ENCODE measurements at regions not wholly inside any gene's neighbourhood (a gene's known extent, or its start where the extent isn't known, plus 50 kb on each side); places are given as distances from the start of the nearest gene placed in this dataset.
"Not testable (repeated sequence)": the region's sequence is repeated elsewhere in the genome, so short reads cannot be mapped to it uniquely, and the experiment has no call there.

DNA sequence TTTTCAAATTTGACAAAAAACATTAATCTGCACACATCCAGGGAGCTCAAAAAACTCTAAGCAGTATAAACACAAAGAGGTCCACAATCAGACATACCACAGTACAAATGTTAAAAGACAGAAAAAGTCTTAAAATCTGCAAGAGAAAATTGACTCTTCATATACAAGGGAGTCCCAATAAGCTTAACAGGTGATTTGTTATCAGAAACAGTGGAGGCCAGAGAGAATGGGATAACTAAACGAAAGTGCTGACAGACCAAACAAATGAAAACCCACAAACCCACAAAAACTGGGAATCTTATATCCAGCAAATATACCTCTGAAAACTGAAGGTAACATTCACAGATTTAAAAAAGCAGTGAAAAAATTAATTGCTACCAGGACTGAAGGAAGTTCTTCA is 182.0 kb upstream of the PAQR3 start:
- no peaks in the 10 kb centered on the region for H3K36me3 ChIP-seq (replicated peaks in 1 of 2; ENCODE audit: control extremely low read depth in 1 of 2, control insufficient read depth in 1 of 2, extremely low read depth in 1 of 2, insufficient read depth in 2 of 2, low read length in 1 of 2)
- no peaks in the 10 kb centered on the region for H3K4me1 ChIP-seq (ENCODE audit: control insufficient read depth in 2 of 2, insufficient read depth in 2 of 2, low read length in 2 of 2)
- Mint-ChIP-seq H3K27ac (no peak overlapping the region), H3K27me3 (no peaks in the 10 kb centered on the region), H3K9me3 (ENCODE audit: insufficient read depth) (peaks cover 30% of the 10 kb centered on the region), H3K4me1 (no peaks in the 10 kb centered on the region), H3K4me3 (no peak overlapping the region)
- H2AFZ ChIP-seq (ENCODE audit: insufficient read depth, low read depth, low read length, poor library complexity, severe bottlenecking): no peak overlapping the region
- ChIA-PET CTCF (no interaction called here), POLR2A (no interaction called here)
- WGBS (ENCODE audit: insufficient coverage): no CpG with 5 or more reads among the region's 1 CpG
- peaks cover 1 to 14% (median 13%) of the 10 kb centered on the region in 3 donors for H3K9me3 ChIP-seq (ENCODE audit: control extremely low read depth in 1 of 3, control insufficient read depth in 2 of 3, insufficient read depth in 1 of 3, low read length in 2 of 3)
- intact Hi-C loops (cut with micrococcal nuclease): no loop called here
- no peak for TF ChIP-seq EZH2 (IDR thresholded peaks at IDR 0.05; ENCODE audit: borderline replicate concordance, insufficient read depth, low read depth, low read length, poor library complexity, severe bottlenecking)
- TF ChIP-seq, protein P1, sequence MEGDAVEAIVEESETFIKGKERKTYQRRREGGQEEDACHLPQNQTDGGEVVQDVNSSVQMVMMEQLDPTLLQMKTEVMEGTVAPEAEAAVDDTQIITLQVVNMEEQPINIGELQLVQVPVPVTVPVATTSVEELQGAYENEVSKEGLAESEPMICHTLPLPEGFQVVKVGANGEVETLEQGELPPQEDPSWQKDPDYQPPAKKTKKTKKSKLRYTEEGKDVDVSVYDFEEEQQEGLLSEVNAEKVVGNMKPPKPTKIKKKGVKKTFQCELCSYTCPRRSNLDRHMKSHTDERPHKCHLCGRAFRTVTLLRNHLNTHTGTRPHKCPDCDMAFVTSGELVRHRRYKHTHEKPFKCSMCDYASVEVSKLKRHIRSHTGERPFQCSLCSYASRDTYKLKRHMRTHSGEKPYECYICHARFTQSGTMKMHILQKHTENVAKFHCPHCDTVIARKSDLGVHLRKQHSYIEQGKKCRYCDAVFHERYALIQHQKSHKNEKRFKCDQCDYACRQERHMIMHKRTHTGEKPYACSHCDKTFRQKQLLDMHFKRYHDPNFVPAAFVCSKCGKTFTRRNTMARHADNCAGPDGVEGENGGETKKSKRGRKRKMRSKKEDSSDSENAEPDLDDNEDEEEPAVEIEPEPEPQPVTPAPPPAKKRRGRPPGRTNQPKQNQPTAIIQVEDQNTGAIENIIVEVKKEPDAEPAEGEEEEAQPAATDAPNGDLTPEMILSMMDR (IDR thresholded peaks at IDR 0.05): no peak
- no peak overlapping the region for H3K4me2 ChIP-seq (replicated peaks; ENCODE audit: low read depth, low read length, poor library complexity, severe bottlenecking)
- H3K9ac ChIP-seq (ENCODE audit: low read length): no peak overlapping the region
- H3K27ac ChIP-seq (ENCODE audit: low read length in 2 of 2): no peak overlapping the region
- no peaks in the 10 kb centered on the region for H3K27me3 ChIP-seq (replicated peaks in 1 of 4; ENCODE audit: control extremely low read depth in 1 of 4, control insufficient read depth in 3 of 4, insufficient read depth in 4 of 4, low read length in 3 of 4)
- H4K20me1 ChIP-seq (ENCODE audit: control insufficient read depth, insufficient read depth, low read length, poor library complexity, severe bottlenecking): no peaks in the 10 kb centered on the region
- DNase-seq (no peak), ATAC-seq (ENCODE audit: low read depth) (no peak)
- H3K79me2 ChIP-seq (ENCODE audit: control insufficient read depth, insufficient read depth, low read length): no peaks in the 10 kb centered on the region
- H3K4me3 ChIP-seq (ENCODE audit: control extremely low read depth in 1 of 5, extremely low read depth in 1 of 5, insufficient read depth in 1 of 5, low read depth in 2 of 5, low read length in 4 of 5): no peak overlapping the region

DNA sequence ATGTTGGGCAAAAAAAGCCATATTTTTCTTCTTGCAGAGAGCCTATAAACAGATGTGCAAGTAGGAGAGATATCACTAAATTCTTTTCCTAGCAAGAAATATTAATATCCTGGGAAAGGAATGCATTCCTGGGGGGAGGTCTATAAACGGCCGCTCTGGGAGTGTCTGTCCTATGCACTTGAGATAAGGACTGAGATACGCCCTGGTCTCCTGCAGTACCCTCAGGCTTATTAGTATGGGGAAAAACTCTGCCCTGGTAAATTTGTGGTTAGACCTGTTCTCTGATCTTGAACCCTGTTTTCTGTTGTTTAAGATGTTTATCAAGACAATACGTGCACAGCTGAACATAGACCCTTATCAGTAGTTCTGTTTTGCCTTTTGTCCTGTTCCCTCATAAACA is 177.8 kb upstream of the PAQR3 start:
- intact Hi-C loops (cut with micrococcal nuclease); CTCF ChIA-PET; H4K20me1 ChIP-seq (ENCODE audit: control insufficient read depth, insufficient read depth, low read length, poor library complexity, severe bottlenecking); H3K27ac ChIP-seq (ENCODE audit: low read length in 2 of 2); ATAC-seq (ENCODE audit: low read depth); H3K4me2 ChIP-seq (replicated peaks; ENCODE audit: low read depth, low read length, poor library complexity, severe bottlenecking); H3K79me2 ChIP-seq (ENCODE audit: control insufficient read depth, insufficient read depth, low read length); H3K4me3 Mint-ChIP-seq; H2AFZ ChIP-seq (ENCODE audit: insufficient read depth, low read depth, low read length, poor library complexity, severe bottlenecking); H3K4me1 ChIP-seq (ENCODE audit: control insufficient read depth in 2 of 2, insufficient read depth in 2 of 2, low read length in 2 of 2); H3K36me3 ChIP-seq (replicated peaks in 1 of 2; ENCODE audit: control extremely low read depth in 1 of 2, control insufficient read depth in 1 of 2, extremely low read depth in 1 of 2, insufficient read depth in 2 of 2, low read length in 1 of 2); H3K27me3 ChIP-seq (replicated peaks in 1 of 4; ENCODE audit: control extremely low read depth in 1 of 4, control insufficient read depth in 3 of 4, insufficient read depth in 4 of 4, low read length in 3 of 4); H3K27me3 Mint-ChIP-seq; H3K4me1 Mint-ChIP-seq; H3K4me3 ChIP-seq (ENCODE audit: control extremely low read depth in 1 of 5, extremely low read depth in 1 of 5, insufficient read depth in 1 of 5, low read depth in 2 of 5, low read length in 4 of 5); POLR2A ChIA-PET; H3K9ac ChIP-seq (ENCODE audit: low read length); DNase-seq; H3K27ac Mint-ChIP-seq: not testable (repeated sequence)
- H3K9me3 Mint-ChIP-seq (ENCODE audit: insufficient read depth): peaks cover 32% of the 10 kb centered on the region
- peaks cover 1 to 13% (median 9%) of the 10 kb centered on the region in 3 donors for H3K9me3 ChIP-seq (ENCODE audit: control extremely low read depth in 1 of 3, control insufficient read depth in 2 of 3, insufficient read depth in 1 of 3, low read length in 2 of 3)
- 100% methylated on average over 1 of the region's 4 CpGs for WGBS (ENCODE audit: insufficient coverage)
